Endothelial cell of umbilical vein (primary cell): ENCODE measurements at regions not wholly inside any gene's neighbourhood (a gene's known extent, or its start where the extent isn't known, plus 50 kb on each side); places are given as distances from the start of the nearest gene placed in this dataset.

Source experiments
- CTCF ChIP-seq, 2 donors: IDR thresholded peaks; 1 replicate in 1 of 2; 2 replicates in 1 of 2; pipeline ENCODE4 v1.5.1; 2011; ENCODE audit warnings: low read length in 2 of 2, mild to moderate bottlenecking in 2 of 2, moderate library complexity in 2 of 2, control low read depth in 1 of 2, inconsistent platforms in 1 of 2, low read depth in 1 of 2; ENCODE audit not compliant: insufficient read depth in 1 of 2; ENCODE audit errors: extremely low read depth in 1 of 2
- EZH2 ChIP-seq: IDR thresholded peaks from 2 replicates; pipeline ENCODE4 v1.6.1; 2012; ENCODE audit warnings: borderline replicate concordance, low read depth, mild to moderate bottlenecking, moderate library complexity, low read length, inconsistent platforms; ENCODE audit not compliant: severe bottlenecking
- FOS ChIP-seq: IDR thresholded peaks from 2 replicates; pipeline ENCODE4 v1.6.1; 2011; ENCODE audit warnings: mild to moderate bottlenecking, low read length, moderate library complexity, borderline replicate concordance; ENCODE audit not compliant: insufficient read depth
- JUN ChIP-seq: IDR thresholded peaks from 2 replicates; pipeline ENCODE4 v1.6.1; 2011; ENCODE audit warnings: borderline replicate concordance, low read depth; ENCODE audit not compliant: insufficient read length, insufficient read depth
- MAX ChIP-seq: IDR thresholded peaks from 2 replicates; pipeline ENCODE4 v1.6.1; 2011; ENCODE audit not compliant: insufficient read depth, insufficient read length
- MYC ChIP-seq: IDR thresholded peaks from one replicate; pipeline ENCODE4 v1.6.1; 2011; ENCODE audit warnings: mild to moderate bottlenecking, low read depth, low read length
- POLR2A ChIP-seq: IDR thresholded peaks from 2 replicates; pipeline ENCODE4 v1.6.1; 2012; ENCODE audit warnings: low read depth, mild to moderate bottlenecking, control low read depth, low read length
- POLR2AphosphoS5 ChIP-seq: IDR thresholded peaks from 2 replicates; pipeline ENCODE4 v1.6.1; 2012; ENCODE audit warnings: low read depth, mild to moderate bottlenecking, control low read depth, low read length, moderate library complexity; ENCODE audit not compliant: insufficient read depth

GRCh38 chr7:41130561-41131236, 572.2 kb downstream of the INHBA start:
- TF ChIP-seq CTCF (IDR thresholded peaks at IDR 0.05; ENCODE audit: extremely low read depth in 1 of 2, insufficient read depth in 1 of 2, low read depth in 1 of 2, low read length in 2 of 2) (no peak), EZH2 (no peak), POLR2AphosphoS5 (no peak), MYC (no peak), JUN (no peak), POLR2A (no peak), MAX (no peak), FOS (no peak)
